Left ventricle myocardium inferior (tissue), 1 donor: ENCODE measurements at regions not wholly inside any gene's neighbourhood (a gene's known extent, or its start where the extent isn't known, plus 50 kb on each side); places are given as distances from the start of the nearest gene placed in this dataset.

ENCODE experiments used
- DNase-seq: peaks from one replicate; pipeline ENCODE4 v3.0.0-alpha.2; 2020
- H3K27ac ChIP-seq: fragments of 200-600 bp; replicated peaks from 2 replicates; pipeline ENCODE4 v1.8.0; 2021
- H3K27me3 ChIP-seq: fragments of 200-600 bp; 2 replicates; pipeline ENCODE4 v1.8.0; 2021; ENCODE audit warnings: low read depth
- H3K36me3 ChIP-seq: fragments of 200-600 bp; 2 replicates; pipeline ENCODE4 v1.8.0; 2021
- H3K4me1 ChIP-seq: fragments of 200-600 bp; 2 replicates; pipeline ENCODE4 v1.8.0; 2021
- H3K4me3 ChIP-seq: fragments of 200-600 bp; 2 replicates; pipeline ENCODE4 v1.8.0; 2021; ENCODE audit warnings: mild to moderate bottlenecking, moderate library complexity
- H3K9me3 ChIP-seq: fragments of 200-600 bp; replicated peaks from 2 replicates; pipeline ENCODE4 v1.8.0; 2021
- CTCF ChIP-seq: fragments of 200-600 bp; IDR thresholded peaks from 2 replicates; pipeline ENCODE4 v1.8.0; 2021; ENCODE audit warnings: antibody characterized with exemption, mild to moderate bottlenecking, borderline replicate concordance
- intact Hi-C: fragments of 100-400 bp; cut with micrococcal nuclease; formaldehyde crosslinking; loops from one replicate; pipeline ENCODE4 v1.11.0; 2022
- donor health status: DM: no; HTN: yes; CAD: no; lungs with severe emphysema.

- Histone ChIP-seq H3K9me3 (no peaks in the 10 kb centered on the region), H3K36me3 (no peaks in the 10 kb centered on the region), H3K4me3 (no peak overlapping the region), H3K27ac (peak overlapping the region; percentile 40), H3K27me3 (no peaks in the 10 kb centered on the region), H3K4me1 (peaks cover 24% of the 10 kb centered on the region)
- DNase-seq: no peak
- no peak for TF ChIP-seq CTCF
- intact Hi-C loops: no loop called here
Observed at GRCh38 chr3:150061288-150062024, 90.8 kb upstream of the PFN2 start.

GRCh38 chr3:150059729-150060128 lies 89.0 kb upstream of the PFN2 start:
- Histone ChIP-seq H3K36me3 (no peaks in the 10 kb centered on the region), H3K4me1 (peaks cover 24% of the 10 kb centered on the region), H3K27ac (no peak overlapping the region), H3K4me3 (no peak overlapping the region), H3K9me3 (no peaks in the 10 kb centered on the region), H3K27me3 (no peaks in the 10 kb centered on the region)
- no peak for TF ChIP-seq CTCF
- DNase-seq: no peak
- intact Hi-C loops: no loop called here

GRCh38 chr3:150059241-150059640 lies 88.5 kb upstream of the PFN2 start:
- no peaks in the 10 kb centered on the region for H3K9me3 ChIP-seq
- no peak overlapping the region for H3K4me3 ChIP-seq
- peaks cover 24% of the 10 kb centered on the region for H3K4me1 ChIP-seq
- no peaks in the 10 kb centered on the region for H3K36me3 ChIP-seq
- intact Hi-C loops: no loop called here
- no peak for DNase-seq
- H3K27me3 ChIP-seq: no peaks in the 10 kb centered on the region
- no peak overlapping the region for H3K27ac ChIP-seq
- TF ChIP-seq CTCF: no peak

GRCh38 chr3:150057227-150057626 lies 86.5 kb upstream of the PFN2 start:
- Histone ChIP-seq H3K9me3 (no peaks in the 10 kb centered on the region), H3K27me3 (no peaks in the 10 kb centered on the region), H3K4me3 (no peak overlapping the region), H3K36me3 (no peaks in the 10 kb centered on the region), H3K4me1 (peaks cover 16% of the 10 kb centered on the region), H3K27ac (no peak overlapping the region)
- TF ChIP-seq CTCF: no peak
- DNase-seq: no peak
- intact Hi-C loops: no loop called here

GRCh38 chr3:150055332-150055731 lies 84.6 kb upstream of the PFN2 start:
- intact Hi-C loops: no loop called here
- H3K9me3 ChIP-seq: no peaks in the 10 kb centered on the region
- no peak overlapping the region for H3K27ac ChIP-seq
- TF ChIP-seq CTCF: no peak
- H3K4me3 ChIP-seq: no peak overlapping the region
- no peak for DNase-seq
- no peaks in the 10 kb centered on the region for H3K4me1 ChIP-seq
- H3K36me3 ChIP-seq: no peaks in the 10 kb centered on the region
- H3K27me3 ChIP-seq: no peaks in the 10 kb centered on the region
